GM18511 (cell line): ENCODE measurements at regions not wholly inside any gene's neighbourhood (a gene's known extent, or its start where the extent isn't known, plus 50 kb on each side); places are given as distances from the start of the nearest gene placed in this dataset.

Source experiments
- ATAC-seq: cut with Tn5 transposase; IDR thresholded peaks from one replicate; pipeline ENCODE4 v1.9.1; 2021; ENCODE audit warnings: mild to moderate bottlenecking, moderate library complexity; ENCODE audit not compliant: unreplicated experiment

GRCh38 chr2:128380061-128380889 lies 61.6 kb upstream of the HS6ST1 start:
- ATAC-seq, result no peak

GRCh38 chr2:128380961-128381938 lies 62.6 kb upstream of the HS6ST1 start:
- no peak for ATAC-seq

GRCh38 chr2:128384446-128384845 lies 65.8 kb upstream of the HS6ST1 start:
- ATAC-seq, result no peak

- no peak for ATAC-seq
These were observed 66.3 kb upstream of the HS6ST1 start for GRCh38 chr2:128384956-128385355.

- no peak for ATAC-seq
These were observed 66.7 kb upstream of the HS6ST1 start for GRCh38 chr2:128385365-128385764.

- ATAC-seq, result no peak
These were observed 67.4 kb upstream of the HS6ST1 start for GRCh38 chr2:128386066-128386465.

GRCh38 chr2:128388499-128388941 lies 69.9 kb upstream of the HS6ST1 start:
- no peak for ATAC-seq

- no peak for ATAC-seq
These were observed 70.9 kb upstream of the HS6ST1 start for GRCh38 chr2:128389388-128390086.

- no peak for ATAC-seq
These were observed 71.8 kb upstream of the HS6ST1 start for GRCh38 chr2:128390256-128390990.

- ATAC-seq, result no peak
These were observed 72.4 kb upstream of the HS6ST1 start for GRCh38 chr2:128390991-128391630.

GRCh38 chr2:128391679-128392078 lies 73.0 kb upstream of the HS6ST1 start:
- no peak for ATAC-seq

GRCh38 chr2:128392207-128392606 lies 73.5 kb upstream of the HS6ST1 start:
- ATAC-seq, result no peak

- no peak for ATAC-seq
These were observed 75.5 kb upstream of the HS6ST1 start for GRCh38 chr2:128394007-128394730.

- ATAC-seq, result no peak
These were observed 76.5 kb upstream of the HS6ST1 start for GRCh38 chr2:128395196-128395595.

- no peak for ATAC-seq
These were observed 77.2 kb upstream of the HS6ST1 start for GRCh38 chr2:128395640-128396499.

- no peak for ATAC-seq
These were observed 77.8 kb upstream of the HS6ST1 start for GRCh38 chr2:128396500-128396891.

- ATAC-seq, result no peak
These were observed 78.3 kb upstream of the HS6ST1 start for GRCh38 chr2:128396946-128397345.

GRCh38 chr2:128399256-128399655 lies 80.6 kb upstream of the HS6ST1 start:
- no peak for ATAC-seq
